ENCODE measurements at regions not wholly inside any gene's neighbourhood (a gene's known extent, or its start where the extent isn't known, plus 50 kb on each side); places are given as distances from the start of the nearest gene placed in this dataset.

GRCh38 chr17:14776791-14777190 lies 475.9 kb downstream of the HS3ST3B1 start:
- no peak overlapping the region for H3K4me3 ChIP-seq (ENCODE audit: low read length in 2 of 2)
- H3K9me3 ChIP-seq (ENCODE audit: control insufficient read depth in 2 of 2, insufficient read depth in 1 of 2, low read length in 1 of 2): no peaks in the 10 kb centered on the region
- no peak for DNase-seq (ENCODE audit: low read depth in 6 of 9, low spot score in 9 of 9)
- no peaks in the 10 kb centered on the region for H3K36me3 ChIP-seq (ENCODE audit: control insufficient read depth in 2 of 2, insufficient read depth in 2 of 2, low read length in 1 of 2)
- whole genome bisulfite sequencing: 86% methylated on average over 1 of the region's 1 CpG
- no peaks in the 10 kb centered on the region for H3K27me3 ChIP-seq (ENCODE audit: control insufficient read depth in 2 of 2, insufficient read depth in 1 of 2, low read length in 1 of 2)
- no peaks in the 10 kb centered on the region for H3K4me1 ChIP-seq (ENCODE audit: control insufficient read depth in 2 of 2, insufficient read depth in 2 of 2, low read length in 2 of 2)
- no peak overlapping the region for H3K27ac ChIP-seq (ENCODE audit: low read depth in 1 of 2, low read length in 1 of 2)

- no peaks in the 10 kb centered on the region for H3K9me3 ChIP-seq (ENCODE audit: control insufficient read depth in 2 of 2, insufficient read depth in 1 of 2, low read length in 1 of 2)
- no peaks in the 10 kb centered on the region for H3K4me1 ChIP-seq (ENCODE audit: control insufficient read depth in 2 of 2, insufficient read depth in 2 of 2, low read length in 2 of 2)
- DNase-seq (ENCODE audit: low read depth in 6 of 9, low spot score in 9 of 9): no peak
- H3K27me3 ChIP-seq (ENCODE audit: control insufficient read depth in 2 of 2, insufficient read depth in 1 of 2, low read length in 1 of 2): no peaks in the 10 kb centered on the region
- no peaks in the 10 kb centered on the region for H3K36me3 ChIP-seq (ENCODE audit: control insufficient read depth in 2 of 2, insufficient read depth in 2 of 2, low read length in 1 of 2)
- no peak overlapping the region for H3K27ac ChIP-seq (ENCODE audit: low read depth in 1 of 2, low read length in 1 of 2)
- H3K4me3 ChIP-seq (ENCODE audit: low read length in 2 of 2): no peak overlapping the region
- WGBS: 49% methylated on average over 8 of the region's 8 CpGs
Measured at GRCh38 chr17:14775731-14776492, 475.0 kb downstream of the HS3ST3B1 start.

- Histone ChIP-seq H3K27me3 (ENCODE audit: control insufficient read depth in 2 of 2, insufficient read depth in 1 of 2, low read length in 1 of 2) (no peaks in the 10 kb centered on the region), H3K36me3 (ENCODE audit: control insufficient read depth in 2 of 2, insufficient read depth in 2 of 2, low read length in 1 of 2) (no peaks in the 10 kb centered on the region), H3K9me3 (ENCODE audit: control insufficient read depth in 2 of 2, insufficient read depth in 1 of 2, low read length in 1 of 2) (no peaks in the 10 kb centered on the region), H3K4me1 (ENCODE audit: control insufficient read depth in 2 of 2, insufficient read depth in 2 of 2, low read length in 2 of 2) (no peaks in the 10 kb centered on the region), H3K4me3 (ENCODE audit: low read length in 2 of 2) (no peak overlapping the region), H3K27ac (ENCODE audit: low read depth in 1 of 2, low read length in 1 of 2) (no peak overlapping the region)
- WGBS: 100% methylated on average over 1 of the region's 1 CpG
- no peak for DNase-seq (ENCODE audit: low read depth in 6 of 9, low spot score in 9 of 9)
Measured at GRCh38 chr17:14774774-14775173, 473.9 kb downstream of the HS3ST3B1 start.

DNA sequence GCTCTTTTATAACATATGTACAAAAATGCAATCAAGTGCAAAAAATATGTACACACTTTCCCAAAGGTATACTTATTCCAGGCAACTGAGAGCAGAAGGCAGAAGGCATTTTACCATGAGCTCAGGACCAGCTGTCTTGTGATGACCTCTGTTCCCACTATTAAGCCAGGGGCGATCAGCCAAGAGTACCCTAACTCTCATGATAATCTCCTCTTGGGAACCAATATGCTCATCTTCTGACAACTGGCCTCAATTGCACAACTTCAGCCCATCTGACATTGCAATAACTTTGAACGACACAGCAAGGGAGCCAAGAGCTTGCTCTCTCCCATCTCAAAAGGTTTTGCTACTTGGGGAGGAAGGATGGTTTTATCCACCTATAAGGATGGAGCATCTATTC lies 471.9 kb downstream of the HS3ST3B1 start:
- no peaks in the 10 kb centered on the region for H3K4me1 ChIP-seq (ENCODE audit: control insufficient read depth in 2 of 2, insufficient read depth in 2 of 2, low read length in 2 of 2)
- no peak for DNase-seq (ENCODE audit: low read depth in 6 of 9, low spot score in 9 of 9)
- WGBS: 82% methylated on average over 2 of the region's 2 CpGs
- no peaks in the 10 kb centered on the region for H3K9me3 ChIP-seq (ENCODE audit: control insufficient read depth in 2 of 2, insufficient read depth in 1 of 2, low read length in 1 of 2)
- H3K27me3 ChIP-seq (ENCODE audit: control insufficient read depth in 2 of 2, insufficient read depth in 1 of 2, low read length in 1 of 2): no peaks in the 10 kb centered on the region
- no peak overlapping the region for H3K27ac ChIP-seq (ENCODE audit: low read depth in 1 of 2, low read length in 1 of 2)
- no peaks in the 10 kb centered on the region for H3K36me3 ChIP-seq (ENCODE audit: control insufficient read depth in 2 of 2, insufficient read depth in 2 of 2, low read length in 1 of 2)
- no peak overlapping the region for H3K4me3 ChIP-seq (ENCODE audit: low read length in 2 of 2)

GRCh38 chr17:14771543-14771942 lies 470.7 kb downstream of the HS3ST3B1 start:
- Histone ChIP-seq H3K9me3 (ENCODE audit: control insufficient read depth in 2 of 2, insufficient read depth in 1 of 2, low read length in 1 of 2) (no peaks in the 10 kb centered on the region), H3K27me3 (ENCODE audit: control insufficient read depth in 2 of 2, insufficient read depth in 1 of 2, low read length in 1 of 2) (no peaks in the 10 kb centered on the region), H3K4me3 (ENCODE audit: low read length in 2 of 2) (no peak overlapping the region), H3K4me1 (ENCODE audit: control insufficient read depth in 2 of 2, insufficient read depth in 2 of 2, low read length in 2 of 2) (no peaks in the 10 kb centered on the region), H3K36me3 (ENCODE audit: control insufficient read depth in 2 of 2, insufficient read depth in 2 of 2, low read length in 1 of 2) (no peaks in the 10 kb centered on the region), H3K27ac (ENCODE audit: low read depth in 1 of 2, low read length in 1 of 2) (no peak overlapping the region)
- no peak for DNase-seq (ENCODE audit: low read depth in 6 of 9, low spot score in 9 of 9)
- WGBS: 94% methylated on average over 6 of the region's 6 CpGs

- no peaks in the 10 kb centered on the region for H3K36me3 ChIP-seq (ENCODE audit: control insufficient read depth in 2 of 2, insufficient read depth in 2 of 2, low read length in 1 of 2)
- H3K9me3 ChIP-seq (ENCODE audit: control insufficient read depth in 2 of 2, insufficient read depth in 1 of 2, low read length in 1 of 2): no peaks in the 10 kb centered on the region
- no peak overlapping the region for H3K27ac ChIP-seq (ENCODE audit: low read depth in 1 of 2, low read length in 1 of 2)
- no peaks in the 10 kb centered on the region for H3K4me1 ChIP-seq (ENCODE audit: control insufficient read depth in 2 of 2, insufficient read depth in 2 of 2, low read length in 2 of 2)
- H3K27me3 ChIP-seq (ENCODE audit: control insufficient read depth in 2 of 2, insufficient read depth in 1 of 2, low read length in 1 of 2): no peaks in the 10 kb centered on the region
- H3K4me3 ChIP-seq (ENCODE audit: low read length in 2 of 2): no peak overlapping the region
- WGBS: 99% methylated on average over 2 of the region's 2 CpGs
- DNase-seq (ENCODE audit: low read depth in 6 of 9, low spot score in 9 of 9): no peak
Measured at GRCh38 chr17:14768923-14769322, 468.0 kb downstream of the HS3ST3B1 start.

GRCh38 chr17:14762736-14763479 lies 462.0 kb downstream of the HS3ST3B1 start:
- no peak overlapping the region for H3K4me3 ChIP-seq (ENCODE audit: low read length in 2 of 2)
- H3K27me3 ChIP-seq (ENCODE audit: control insufficient read depth in 2 of 2, insufficient read depth in 1 of 2, low read length in 1 of 2): peaks cover 0 to 2% of the 10 kb centered on the region in 2 donors
- H3K9me3 ChIP-seq (ENCODE audit: control insufficient read depth in 2 of 2, insufficient read depth in 1 of 2, low read length in 1 of 2): no peaks in the 10 kb centered on the region
- H3K27ac ChIP-seq (ENCODE audit: low read depth in 1 of 2, low read length in 1 of 2): no peak overlapping the region
- H3K36me3 ChIP-seq (ENCODE audit: control insufficient read depth in 2 of 2, insufficient read depth in 2 of 2, low read length in 1 of 2): no peaks in the 10 kb centered on the region
- DNase-seq (ENCODE audit: low read depth in 6 of 9, low spot score in 9 of 9): no peak
- H3K4me1 ChIP-seq (ENCODE audit: control insufficient read depth in 2 of 2, insufficient read depth in 2 of 2, low read length in 2 of 2): no peaks in the 10 kb centered on the region
- 80% methylated on average over 3 of the region's 3 CpGs for WGBS

GRCh38 chr17:14760719-14761411 lies 460.0 kb downstream of the HS3ST3B1 start:
- Histone ChIP-seq H3K36me3 (ENCODE audit: control insufficient read depth in 2 of 2, insufficient read depth in 2 of 2, low read length in 1 of 2) (no peaks in the 10 kb centered on the region), H3K9me3 (ENCODE audit: control insufficient read depth in 2 of 2, insufficient read depth in 1 of 2, low read length in 1 of 2) (no peaks in the 10 kb centered on the region), H3K27me3 (ENCODE audit: control insufficient read depth in 2 of 2, insufficient read depth in 1 of 2, low read length in 1 of 2) (peaks cover 0 to 4% of the 10 kb centered on the region in 2 donors), H3K4me1 (ENCODE audit: control insufficient read depth in 2 of 2, insufficient read depth in 2 of 2, low read length in 2 of 2) (peaks cover 0 to 3% of the 10 kb centered on the region in 2 donors), H3K4me3 (ENCODE audit: low read length in 2 of 2) (no peak overlapping the region), H3K27ac (ENCODE audit: low read depth in 1 of 2, low read length in 1 of 2) (no peak overlapping the region)
- DNase-seq (ENCODE audit: low read depth in 6 of 9, low spot score in 9 of 9): no peak
- WGBS: 95% methylated on average over 5 of the region's 5 CpGs

DNA sequence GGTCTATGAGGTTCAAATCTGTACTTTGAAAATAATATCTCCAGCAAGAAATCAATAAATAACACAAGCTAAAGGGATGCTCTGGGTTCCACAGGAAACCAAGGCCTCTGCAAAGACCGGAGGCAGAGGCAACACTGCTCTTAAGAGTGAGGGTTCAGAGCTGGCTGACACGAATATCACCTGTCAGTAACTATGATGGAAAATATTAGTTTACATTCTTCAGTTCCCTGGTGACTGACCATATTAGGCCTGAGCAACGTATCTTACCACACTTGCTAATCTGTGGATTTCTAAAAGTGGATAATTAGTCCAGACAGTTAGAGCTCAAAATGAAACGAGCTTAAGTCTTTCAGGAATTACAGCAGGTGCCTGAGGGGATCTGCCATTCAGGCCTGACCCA lies 459.3 kb downstream of the HS3ST3B1 start:
- H3K4me1 ChIP-seq (ENCODE audit: control insufficient read depth in 2 of 2, insufficient read depth in 2 of 2, low read length in 2 of 2): peaks cover 0 to 3% of the 10 kb centered on the region in 2 donors
- no peaks in the 10 kb centered on the region for H3K9me3 ChIP-seq (ENCODE audit: control insufficient read depth in 2 of 2, insufficient read depth in 1 of 2, low read length in 1 of 2)
- DNase-seq (ENCODE audit: low read depth in 6 of 9, low spot score in 9 of 9): no peak
- 94% methylated on average over 4 of the region's 4 CpGs for WGBS
- no peaks in the 10 kb centered on the region for H3K36me3 ChIP-seq (ENCODE audit: control insufficient read depth in 2 of 2, insufficient read depth in 2 of 2, low read length in 1 of 2)
- peaks cover 0 to 4% of the 10 kb centered on the region in 2 donors for H3K27me3 ChIP-seq (ENCODE audit: control insufficient read depth in 2 of 2, insufficient read depth in 1 of 2, low read length in 1 of 2)
- no peak overlapping the region for H3K27ac ChIP-seq (ENCODE audit: low read depth in 1 of 2, low read length in 1 of 2)
- H3K4me3 ChIP-seq (ENCODE audit: low read length in 2 of 2): no peak overlapping the region

All from thymus (tissue), 11 donors.